HFF-Myc (cell line): ENCODE measurements at regions not wholly inside any gene's neighbourhood (a gene's known extent, or its start where the extent isn't known, plus 50 kb on each side); places are given as distances from the start of the nearest gene placed in this dataset.

ENCODE experiments used
- DNase-seq: peaks from one replicate; pipeline ENCODE4 v3.0.0-alpha.2; 2011; ENCODE audit warnings: low read depth; ENCODE audit errors: extremely low read depth
- H3K4me3 ChIP-seq: replicated peaks from 2 replicates; pipeline ENCODE4 v1.5.1; 2011; ENCODE audit warnings: low read depth, mild to moderate bottlenecking, control low read depth, low read length
- CTCF ChIP-seq: IDR thresholded peaks from 2 replicates; pipeline ENCODE4 v1.5.1; 2012; ENCODE audit warnings: mild to moderate bottlenecking, low read depth, low read length, control low read depth; ENCODE audit errors: missing control alignments

- H3K4me3 ChIP-seq, result no peak overlapping the region
- TF ChIP-seq CTCF, result no peak
- no peak for DNase-seq
Observed at GRCh38 chr15:101590785-101591184, 61.4 kb downstream of the TM2D3 start.

GRCh38 chr15:101583284-101583683 is 68.9 kb downstream of the TM2D3 start:
- no peak for DNase-seq
- no peak overlapping the region for H3K4me3 ChIP-seq
- TF ChIP-seq CTCF, result no peak

GRCh38 chr15:101580431-101580830 is 71.8 kb downstream of the TM2D3 start:
- no peak for TF ChIP-seq CTCF

GRCh38 chr15:101579631-101580163 is 72.5 kb downstream of the TM2D3 start:
- H3K4me3 ChIP-seq, result no peak overlapping the region
- TF ChIP-seq CTCF, result no peak
- DNase-seq, result no peak

More at GRCh38 chr15:101580431-101580830, 71.8 kb downstream of the TM2D3 start:
- H3K4me3 ChIP-seq, result no peak overlapping the region
- no peak for DNase-seq

- TF ChIP-seq CTCF, result peak; percentile 41
- H3K4me3 ChIP-seq, result no peak overlapping the region
- no peak for DNase-seq
Observed at GRCh38 chr15:101578443-101578894, 73.7 kb downstream of the TM2D3 start.

GRCh38 chr15:101573951-101574350 is 78.2 kb downstream of the TM2D3 start:
- no peak overlapping the region for H3K4me3 ChIP-seq
- no peak for TF ChIP-seq CTCF
- DNase-seq, result no peak

GRCh38 chr15:101570241-101570640 is 80.7 kb upstream of the PCSK6 start:
- no peak for TF ChIP-seq CTCF
- H3K4me3 ChIP-seq, result no peak overlapping the region
- DNase-seq, result no peak
